HG03139 (cell line): ENCODE measurements at regions not wholly inside any gene's neighbourhood (a gene's known extent, or its start where the extent isn't known, plus 50 kb on each side); places are given as distances from the start of the nearest gene placed in this dataset.
"Not testable (repeated sequence)": the region's sequence is repeated elsewhere in the genome, so short reads cannot be mapped to it uniquely, and the experiment has no call there.

Experiments used
- ATAC-seq: cut with Tn5 transposase; IDR thresholded peaks from one replicate; pipeline ENCODE4 v1.9.1; 2021; ENCODE audit not compliant: unreplicated experiment

- not testable (repeated sequence) for ATAC-seq
Observed at GRCh38 chr9:67708109-67708508, 150.6 kb upstream of the ANKRD20A1 start.

DNA sequence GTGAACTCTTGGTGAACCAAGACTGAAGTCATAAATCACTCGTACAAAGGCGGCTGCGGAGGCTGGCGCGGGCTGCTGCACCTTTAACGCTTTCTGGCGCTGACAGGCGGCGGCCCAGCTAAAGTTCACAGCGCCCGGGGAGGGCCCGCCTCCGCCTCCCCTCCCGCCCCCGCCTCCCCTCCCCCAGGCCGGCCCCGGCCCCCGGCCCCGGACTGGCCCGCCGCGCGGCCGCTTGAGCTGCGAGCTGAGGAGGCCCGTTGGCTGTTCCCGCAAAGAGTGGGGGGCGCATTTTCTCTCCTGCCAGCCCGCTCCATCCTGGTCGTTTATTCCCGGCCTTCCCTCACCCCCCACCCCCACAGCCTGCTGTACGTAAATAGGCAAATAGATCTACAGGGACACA, 147.3 kb upstream of the ANKRD20A1 start:
- ATAC-seq: not testable (repeated sequence)

GRCh38 chr9:67711931-67712330, 146.8 kb upstream of the ANKRD20A1 start:
- not testable (repeated sequence) for ATAC-seq

DNA sequence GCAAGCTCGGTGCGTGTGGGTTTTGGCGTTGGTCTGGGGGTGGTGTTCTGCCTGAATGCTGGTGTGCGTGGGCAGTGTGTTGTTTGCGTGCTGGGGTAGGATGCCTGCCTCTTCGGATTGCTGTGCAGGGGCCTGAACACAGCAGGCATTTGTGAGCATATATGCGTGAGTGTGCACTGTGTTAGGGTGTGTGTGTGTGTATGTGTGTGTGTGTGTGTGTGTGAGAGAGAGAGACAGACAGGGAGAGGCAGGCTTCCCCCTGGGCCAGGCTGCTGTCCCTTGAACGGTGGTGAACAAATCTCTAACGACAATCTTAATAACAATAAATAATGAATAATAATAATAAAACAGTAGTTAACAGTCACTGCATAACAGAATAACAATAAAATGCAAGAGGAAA, 145.8 kb upstream of the ANKRD20A1 start:
- not testable (repeated sequence) for ATAC-seq

DNA sequence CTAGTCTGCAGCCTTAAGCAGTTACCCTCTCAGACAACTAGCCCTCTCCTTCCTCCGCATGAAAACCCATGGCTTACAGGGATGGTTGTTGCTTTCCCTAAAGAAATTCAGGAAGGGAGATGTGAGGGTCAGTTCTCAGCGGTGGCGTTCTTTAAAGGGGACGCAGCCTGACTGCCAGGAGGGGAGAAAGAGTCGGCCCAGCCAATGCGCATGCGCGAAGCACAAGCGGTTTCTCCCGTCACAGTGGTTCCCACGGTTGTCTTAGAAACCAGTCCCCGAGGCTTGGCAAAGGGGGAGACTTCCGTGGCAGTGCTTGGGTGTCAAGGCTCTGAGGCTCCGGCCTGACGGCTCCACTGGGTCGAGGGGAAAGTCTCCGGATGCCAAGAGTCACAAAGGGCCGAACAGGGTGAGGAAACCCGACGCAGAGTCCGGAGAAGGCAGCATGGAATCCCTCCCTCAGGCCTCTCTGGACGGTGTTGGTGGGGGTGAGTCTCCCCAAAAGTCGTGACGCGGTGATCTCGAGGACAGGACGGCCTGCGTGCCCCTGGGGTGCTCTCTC, 140.8 kb upstream of the ANKRD20A1 start:
- ATAC-seq: not testable (repeated sequence)

GRCh38 chr9:67720491-67720890, 138.2 kb upstream of the ANKRD20A1 start:
- ATAC-seq: not testable (repeated sequence)

DNA sequence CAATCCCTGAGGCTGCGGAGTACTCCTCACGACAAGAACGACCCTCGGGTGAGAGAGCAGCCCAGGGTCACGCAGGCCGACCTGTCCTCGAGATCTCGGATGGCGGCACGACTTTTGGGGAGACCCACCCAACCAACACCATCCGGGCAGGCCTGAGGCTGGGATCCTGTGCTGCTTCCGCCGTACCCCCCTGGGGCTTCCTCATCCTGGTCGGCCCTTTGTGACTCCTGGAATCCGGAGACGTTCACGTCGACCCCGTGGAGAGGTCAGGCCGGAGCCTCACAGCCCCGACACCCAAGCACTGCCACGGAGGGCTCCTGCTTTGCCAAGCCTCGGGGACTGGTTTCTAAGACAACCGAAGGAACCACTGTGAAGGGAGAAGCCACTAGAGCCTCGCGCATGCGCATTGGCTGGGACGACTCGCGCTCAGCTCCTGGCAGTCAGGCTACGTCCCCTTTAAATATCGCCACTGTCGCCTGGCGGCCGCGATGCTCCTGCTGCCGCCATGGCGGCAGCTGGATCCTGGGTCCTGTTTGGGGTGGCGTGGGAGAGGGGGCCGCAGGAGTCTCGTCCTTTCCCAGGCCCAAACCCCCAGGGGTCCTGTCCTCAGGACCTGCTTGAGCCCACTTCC, 136.2 kb upstream of the ANKRD20A1 start:
- ATAC-seq: peak; percentile 81

- ATAC-seq: not testable (repeated sequence)
Observed at GRCh38 chr9:67723185-67723584, 135.5 kb upstream of the ANKRD20A1 start.

DNA sequence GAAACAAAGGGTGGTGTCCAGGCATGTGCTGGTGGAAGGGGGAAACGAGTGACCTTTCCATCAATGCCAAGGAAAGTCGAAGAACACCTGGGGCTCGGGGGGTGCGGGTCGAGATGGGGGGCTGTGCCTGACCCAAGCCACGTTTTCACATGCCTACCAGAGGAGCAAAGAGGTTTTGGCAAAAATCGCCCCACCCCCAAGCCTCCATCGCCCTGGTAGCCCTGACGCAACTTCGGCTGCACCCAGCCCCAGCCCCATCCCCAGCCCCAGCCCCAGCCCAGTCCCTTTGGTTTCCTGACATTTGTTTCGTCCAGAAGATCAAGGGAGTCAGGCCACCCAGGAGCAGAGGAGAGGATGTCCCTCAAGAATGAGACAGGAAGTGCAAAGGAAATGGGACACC, 133.8 kb upstream of the ANKRD20A1 start:
- not testable (repeated sequence) for ATAC-seq

GRCh38 chr9:67726213-67726988, 132.3 kb upstream of the ANKRD20A1 start:
- ATAC-seq: peak; percentile 63

DNA sequence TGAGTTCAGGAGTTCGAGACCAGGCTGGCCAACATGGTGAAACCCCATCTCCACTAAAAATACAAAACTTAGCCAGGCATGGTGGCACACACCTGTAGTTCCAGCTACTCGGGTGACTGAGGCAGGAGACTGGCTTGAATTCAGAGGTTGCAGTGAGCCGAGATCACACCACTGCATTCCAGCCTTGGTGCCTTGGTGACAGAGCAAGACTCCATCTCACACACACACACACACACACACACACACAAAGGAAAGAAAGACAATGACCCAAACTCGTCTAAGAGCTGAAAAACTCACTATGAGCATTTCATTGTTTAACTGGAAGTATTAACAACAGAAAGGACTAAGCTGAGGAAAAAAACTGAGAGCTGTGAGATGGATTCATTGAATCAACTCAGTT, 95.6 kb upstream of the ANKRD20A1 start:
- ATAC-seq: not testable (repeated sequence)

DNA sequence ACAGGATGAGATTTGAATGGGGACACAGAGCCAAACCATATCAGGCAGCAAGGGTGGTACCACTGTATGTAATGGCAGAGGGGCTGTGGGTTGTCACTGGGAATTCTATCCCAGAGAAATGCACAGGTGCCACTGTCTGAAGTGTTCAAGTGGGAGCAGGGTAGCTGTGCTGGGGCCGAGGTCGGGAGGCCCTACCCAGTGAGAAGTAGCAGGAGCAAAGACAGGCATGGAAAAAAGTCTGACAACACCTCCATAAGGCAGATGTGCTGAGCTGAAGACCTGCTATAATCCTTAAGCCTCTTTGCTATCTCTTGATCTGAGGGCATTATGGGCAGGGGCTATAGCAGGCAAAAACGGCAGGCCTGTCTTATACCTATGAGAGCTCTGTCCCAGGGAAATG, 86.9 kb upstream of the ANKRD20A1 start:
- ATAC-seq: not testable (repeated sequence)

GRCh38 chr9:67800170-67800569, 58.6 kb upstream of the ANKRD20A1 start:
- ATAC-seq: not testable (repeated sequence)
